Liver (tissue), 8 donors: ENCODE measurements at regions not wholly inside any gene's neighbourhood (a gene's known extent, or its start where the extent isn't known, plus 50 kb on each side); places are given as distances from the start of the nearest gene placed in this dataset.

ENCODE experiments used
- DNase-seq: peaks from one replicate; pipeline ENCODE4 v3.0.0-alpha.2; 2017; ENCODE audit warnings: low spot score
- H3K27ac ChIP-seq, 2 donors: one replicate each; pipeline ENCODE4 v1.7.0; 2013; ENCODE audit warnings: inconsistent platforms in 2 of 2, low read length in 2 of 2, control low read depth in 1 of 2, low read depth in 1 of 2, mild to moderate bottlenecking in 1 of 2
- H3K27me3 ChIP-seq, 4 donors: one replicate each; pipeline versions ENCODE4 v1.6.1 to v1.7.0; 2013; ENCODE audit warnings: low read length in 3 of 4, inconsistent platforms in 1 of 4, mild to moderate bottlenecking in 1 of 4, moderate library complexity in 1 of 4; ENCODE audit not compliant: control insufficient read depth in 4 of 4, insufficient read depth in 4 of 4
- H3K36me3 ChIP-seq, 4 donors: one replicate each; pipeline versions ENCODE4 v1.6.1 to v1.7.0; 2013; ENCODE audit warnings: low read length in 3 of 4, mild to moderate bottlenecking in 3 of 4, low read depth in 1 of 4, moderate library complexity in 1 of 4; ENCODE audit not compliant: control insufficient read depth in 4 of 4, insufficient read depth in 3 of 4
- H3K4me1 ChIP-seq, 4 donors: one replicate each; pipeline versions ENCODE4 v1.6.1 to v1.7.0; 2013; ENCODE audit warnings: low read length in 3 of 4, mild to moderate bottlenecking in 3 of 4, moderate library complexity in 1 of 4; ENCODE audit not compliant: control insufficient read depth in 4 of 4, insufficient read depth in 4 of 4
- H3K4me3 ChIP-seq, 3 donors: one replicate each; pipeline versions ENCODE4 v1.6.1 to v1.7.0; 2013; ENCODE audit warnings: low read length in 3 of 3, control low read depth in 1 of 3, low read depth in 1 of 3, mild to moderate bottlenecking in 1 of 3
- H3K9ac ChIP-seq, 2 donors: one replicate each; pipeline ENCODE4 v1.7.0; 2013; ENCODE audit warnings: low read length in 2 of 2, mild to moderate bottlenecking in 2 of 2, moderate library complexity in 2 of 2, control low read depth in 1 of 2, low read depth in 1 of 2
- H3K9me3 ChIP-seq, 4 donors: one replicate each; pipeline versions ENCODE4 v1.6.1 to v1.7.0; 2013; ENCODE audit warnings: low read length in 3 of 4; ENCODE audit not compliant: control insufficient read depth in 4 of 4
- ATF3 ChIP-seq: IDR thresholded peaks from 2 replicates; pipeline ENCODE4 v1.6.1; 2016; ENCODE audit warnings: antibody characterized with exemption
- CTCF ChIP-seq: fragments of 150-350 bp; IDR thresholded peaks from 2 replicates; pipeline ENCODE4 v1.5.1; 2017; ENCODE audit warnings: improper control_type of control experiment, low read depth, low read length; ENCODE audit not compliant: missing input control
- EGR1 ChIP-seq, 2 donors: IDR thresholded peaks; 2 replicates each; pipeline ENCODE4 v1.6.1; 2016 to 2018; ENCODE audit warnings: antibody characterized with exemption in 2 of 2, low read depth in 2 of 2
- FOXA1 ChIP-seq: IDR thresholded peaks from 2 replicates; pipeline ENCODE4 v1.6.1; 2016; ENCODE audit warnings: antibody characterized with exemption
- FOXA2 ChIP-seq: IDR thresholded peaks from 2 replicates; pipeline ENCODE4 v1.6.1; 2016; ENCODE audit warnings: antibody characterized with exemption
- HNF4A ChIP-seq, 2 donors: conservative IDR thresholded peaks; 2 replicates each; pipeline ENCODE4 v1.6.1; 2016; ENCODE audit warnings: antibody characterized with exemption in 2 of 2, mild to moderate bottlenecking in 2 of 2
- JUND ChIP-seq, 2 donors: IDR thresholded peaks; 2 replicates each; pipeline ENCODE4 v1.6.1; 2016; ENCODE audit warnings: antibody characterized with exemption in 2 of 2
- MAX ChIP-seq: IDR thresholded peaks from 2 replicates; pipeline ENCODE4 v1.6.1; 2016; ENCODE audit warnings: antibody characterized with exemption
- NR2F2 ChIP-seq: IDR thresholded peaks from 2 replicates; pipeline ENCODE4 v1.6.1; 2016; ENCODE audit warnings: antibody characterized with exemption
- REST ChIP-seq: IDR thresholded peaks from 2 replicates; pipeline ENCODE4 v1.6.1; 2016; ENCODE audit warnings: antibody characterized with exemption, mild to moderate bottlenecking
- RXRA ChIP-seq, 2 donors: IDR thresholded peaks; 2 replicates each; pipeline ENCODE4 v1.6.1; 2017 to 2018; ENCODE audit warnings: antibody characterized with exemption in 2 of 2, mild to moderate bottlenecking in 1 of 2
- TAF1 ChIP-seq: conservative IDR thresholded peaks from 2 replicates; pipeline ENCODE4 v1.6.1; 2016; ENCODE audit warnings: antibody characterized with exemption, mild to moderate bottlenecking
- YY1 ChIP-seq: IDR thresholded peaks from 2 replicates; pipeline ENCODE4 v1.6.1; 2016; ENCODE audit warnings: antibody characterized with exemption, mild to moderate bottlenecking
- ZBTB33 ChIP-seq: IDR thresholded peaks from 2 replicates; pipeline ENCODE4 v1.6.1; 2016; ENCODE audit warnings: antibody characterized with exemption
- WGBS: extraction: QIAGEN DNeasy Blood & Tissue Kit; methylation state at CpG from one replicate; pipeline ENCODE4 v1.1.7; 2013; 5-methylcytosine and 5-hydroxymethylcytosine counted together
- donor health status: healthy.
- donor health status: healthy.
- donor health status: healthy.
- donor health status: healthy.
- donor health status: healthy.

- no peak for TF ChIP-seq CTCF
These were observed 202.7 kb upstream of the CCDC68 start (continued) for GRCh38 chr18:55161916-55162315.

- Histone ChIP-seq H3K27me3 (no peaks in the 10 kb centered on the region), H3K36me3 (no peaks in the 10 kb centered on the region), H3K4me1 (no peaks in the 10 kb centered on the region), H3K9ac (no peak overlapping the region), H3K9me3 (no peaks in the 10 kb centered on the region), H3K4me3 (no peak overlapping the region), H3K27ac (no peak overlapping the region)
- TF ChIP-seq FOXA1, result no peak
- no peak for TF ChIP-seq EGR1 (IDR thresholded peaks at IDR 0.05; ENCODE audit: low read depth in 2 of 2)
- TF ChIP-seq TAF1, result no peak
- TF ChIP-seq NR2F2, result no peak
- TF ChIP-seq REST, result no peak
- TF ChIP-seq HNF4A (conservative IDR thresholded peaks at IDR 0.05), result no peak
- TF ChIP-seq ATF3, result no peak
- TF ChIP-seq MAX, result no peak
- DNase-seq, result no peak
- 87% methylated on average over 4 of the region's 4 CpGs for WGBS
These were observed 199.8 kb upstream of the CCDC68 start for GRCh38 chr18:55159027-55159426.

GRCh38 chr18:55158570-55158969, 199.3 kb upstream of the CCDC68 start:
- TF ChIP-seq JUND (IDR thresholded peaks at IDR 0.05), result no peak
- TF ChIP-seq FOXA2, result no peak
- no peak for TF ChIP-seq RXRA (IDR thresholded peaks at IDR 0.05)
- no peak for TF ChIP-seq YY1
- TF ChIP-seq EGR1 (IDR thresholded peaks at IDR 0.05; ENCODE audit: low read depth in 2 of 2), result no peak
- TF ChIP-seq HNF4A (conservative IDR thresholded peaks at IDR 0.05), result no peak
- no peak for TF ChIP-seq NR2F2
- no peak for TF ChIP-seq ATF3
- TF ChIP-seq TAF1, result no peak
- no peak for TF ChIP-seq ZBTB33
- Histone ChIP-seq H3K4me1 (no peaks in the 10 kb centered on the region), H3K4me3 (no peak overlapping the region), H3K9me3 (no peaks in the 10 kb centered on the region), H3K9ac (no peak overlapping the region), H3K27ac (no peak overlapping the region), H3K27me3 (no peaks in the 10 kb centered on the region), H3K36me3 (no peaks in the 10 kb centered on the region)
- no peak for DNase-seq
- 81% methylated on average over 4 of the region's 4 CpGs for WGBS
